Neural progenitor cell (in vitro differentiated cells): ENCODE measurements at regions not wholly inside any gene's neighbourhood (a gene's known extent, or its start where the extent isn't known, plus 50 kb on each side); places are given as distances from the start of the nearest gene placed in this dataset.

ENCODE experiments used
- DNase-seq: peaks from one replicate; pipeline ENCODE4 v3.0.0-alpha.2; 2016; ENCODE audit warnings: low spot score
- H2AFZ ChIP-seq: fragments of 200-600 bp; sonication (generic); replicated peaks from 2 replicates; pipeline ENCODE4 v1.6.1; 2016; ENCODE audit warnings: antibody characterized with exemption
- H3F3A ChIP-seq: fragments of 200-600 bp; sonication (generic); 2 replicates; pipeline ENCODE4 v1.6.1; 2016; ENCODE audit warnings: antibody characterized with exemption, low read depth
- H3K27ac ChIP-seq: fragments of 200-600 bp; sonication (generic); 2 replicates; pipeline ENCODE4 v1.5.1; 2016; ENCODE audit warnings: mild to moderate bottlenecking
- H3K27me3 ChIP-seq: fragments of 200-600 bp; sonication (generic); 2 replicates; pipeline ENCODE4 v1.6.1; 2016; ENCODE audit warnings: mild to moderate bottlenecking, moderate library complexity
- H3K36me3 ChIP-seq: fragments of 200-600 bp; sonication (generic); 2 replicates; pipeline ENCODE4 v1.5.1; 2016
- H3K4me1 ChIP-seq: fragments of 200-600 bp; sonication (generic); 2 replicates; pipeline ENCODE4 v1.6.1; 2016; ENCODE audit warnings: mixed run types
- H3K4me2 ChIP-seq: fragments of 200-600 bp; sonication (generic); 2 replicates; pipeline ENCODE4 v1.6.1; 2016
- H3K4me3 ChIP-seq: fragments of 200-600 bp; sonication (generic); 2 replicates; pipeline ENCODE4 v1.5.1; 2016
- H3K79me2 ChIP-seq: fragments of 200-600 bp; sonication (generic); 2 replicates; pipeline ENCODE4 v1.6.1; 2016; ENCODE audit warnings: low read depth
- H3K9ac ChIP-seq: fragments of 200-600 bp; sonication (generic); 2 replicates; pipeline ENCODE4 v1.6.1; 2016
- H3K9me3 ChIP-seq: fragments of 200-600 bp; sonication (generic); 2 replicates; pipeline ENCODE4 v1.5.1; 2016; ENCODE audit warnings: low read depth
- H4K20me1 ChIP-seq: fragments of 200-600 bp; sonication (generic); 2 replicates; pipeline ENCODE4 v1.6.1; 2016; ENCODE audit warnings: low read depth
- H3K27ac Mint-ChIP-seq: 3 replicates; pipeline ENCODE4 v1.8.0; 2021; ENCODE audit warnings: mixed read lengths
- H3K27me3 Mint-ChIP-seq: 2 replicates; pipeline ENCODE4 v1.8.0; 2022; ENCODE audit warnings: low read depth, mild to moderate bottlenecking, inconsistent platforms, moderate library complexity, mixed read lengths; ENCODE audit not compliant: insufficient read depth
- H3K36me3 Mint-ChIP-seq: 3 replicates; pipeline ENCODE4 v1.8.0; 2021; ENCODE audit warnings: mixed read lengths
- H3K4me1 Mint-ChIP-seq: 3 replicates; pipeline ENCODE4 v1.8.0; 2021; ENCODE audit warnings: mixed read lengths
- H3K4me3 Mint-ChIP-seq: 3 replicates; pipeline ENCODE4 v1.8.0; 2021; ENCODE audit warnings: mild to moderate bottlenecking, moderate library complexity, mixed read lengths
- H3K9me3 Mint-ChIP-seq: 3 replicates; pipeline ENCODE4 v1.8.0; 2020; ENCODE audit warnings: mixed read lengths
- EZH2 ChIP-seq: fragments of 200-600 bp; sonication (generic); IDR thresholded peaks from 2 replicates; pipeline ENCODE4 v1.6.1; 2017; ENCODE audit warnings: antibody characterized with exemption, mild to moderate bottlenecking, moderate library complexity
- EZH2phosphoT487 ChIP-seq: fragments of 200-600 bp; sonication (generic); IDR thresholded peaks from 2 replicates; pipeline ENCODE4 v1.6.1; 2017; ENCODE audit warnings: antibody characterized with exemption
- TF ChIP-seq, protein P1 (sequence below): fragments of 200-600 bp; sonication (generic); IDR thresholded peaks from 2 replicates; pipeline ENCODE4 v1.5.1; 2017; ENCODE audit warnings: antibody characterized with exemption, mild to moderate bottlenecking

DNA sequence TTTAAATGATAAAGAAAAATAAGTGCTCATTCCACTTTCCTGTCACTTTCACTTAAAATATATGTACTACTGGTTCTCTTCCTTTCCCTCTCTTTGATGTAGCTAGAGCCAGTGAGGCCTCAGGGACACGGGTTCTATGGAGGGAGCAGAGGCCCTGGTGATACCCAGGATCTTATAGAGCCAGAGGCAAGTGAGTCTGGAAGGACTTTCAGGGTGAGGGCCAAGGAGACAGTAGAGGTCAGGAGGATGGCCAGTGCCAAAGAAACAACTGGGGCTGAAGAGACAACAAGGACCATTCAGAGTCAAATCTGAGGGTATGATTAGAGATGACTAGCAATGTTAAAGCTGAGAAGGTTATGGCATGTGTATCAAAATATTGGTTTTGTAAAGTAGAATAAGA, 124.1 kb upstream of the GOLGA6L6 start:
- peaks cover 84% of the 10 kb centered on the region for H3K9me3 ChIP-seq
- no peaks in the 10 kb centered on the region for H3K27me3 Mint-ChIP-seq
- H3K4me2 ChIP-seq, result no peak overlapping the region

DNA sequence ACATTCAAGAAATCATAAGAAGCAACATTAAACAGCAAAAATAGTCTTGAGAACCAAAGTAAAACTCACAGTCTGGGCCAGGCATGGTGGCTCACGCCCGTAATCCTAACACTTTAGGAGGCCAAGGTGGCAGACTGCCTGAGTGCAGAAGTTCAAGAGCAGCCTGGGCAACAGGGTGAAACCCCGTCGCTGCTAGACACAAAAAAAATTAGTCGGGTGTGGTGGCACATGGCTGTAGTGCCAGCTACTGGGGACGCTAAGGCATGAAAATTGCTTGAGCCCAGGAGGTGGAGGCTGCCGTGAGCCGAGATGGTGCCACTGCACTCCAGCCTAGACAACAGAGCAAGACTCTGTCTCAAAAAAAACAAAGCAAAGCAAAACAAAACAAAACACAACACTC, 117.7 kb upstream of the GOLGA6L6 start:
- Histone ChIP-seq H3K27me3 (no peaks in the 10 kb centered on the region), H3K27ac (no peak overlapping the region), H3K4me1 (no peaks in the 10 kb centered on the region), H3K9ac (no peak overlapping the region), H3K4me2 (no peak overlapping the region), H3F3A (no peaks in the 10 kb centered on the region), H4K20me1 (no peaks in the 10 kb centered on the region), H3K4me3 (no peak overlapping the region), H3K79me2 (no peaks in the 10 kb centered on the region), H3K9me3 (peaks cover 87% of the 10 kb centered on the region), H3K36me3 (peaks cover 6% of the 10 kb centered on the region), H2AFZ (no peak overlapping the region)
- H3K27me3 Mint-ChIP-seq, result no peaks in the 10 kb centered on the region
- no peak for TF ChIP-seq EZH2
- no peak for TF ChIP-seq EZH2phosphoT487
- TF ChIP-seq, protein P1, sequence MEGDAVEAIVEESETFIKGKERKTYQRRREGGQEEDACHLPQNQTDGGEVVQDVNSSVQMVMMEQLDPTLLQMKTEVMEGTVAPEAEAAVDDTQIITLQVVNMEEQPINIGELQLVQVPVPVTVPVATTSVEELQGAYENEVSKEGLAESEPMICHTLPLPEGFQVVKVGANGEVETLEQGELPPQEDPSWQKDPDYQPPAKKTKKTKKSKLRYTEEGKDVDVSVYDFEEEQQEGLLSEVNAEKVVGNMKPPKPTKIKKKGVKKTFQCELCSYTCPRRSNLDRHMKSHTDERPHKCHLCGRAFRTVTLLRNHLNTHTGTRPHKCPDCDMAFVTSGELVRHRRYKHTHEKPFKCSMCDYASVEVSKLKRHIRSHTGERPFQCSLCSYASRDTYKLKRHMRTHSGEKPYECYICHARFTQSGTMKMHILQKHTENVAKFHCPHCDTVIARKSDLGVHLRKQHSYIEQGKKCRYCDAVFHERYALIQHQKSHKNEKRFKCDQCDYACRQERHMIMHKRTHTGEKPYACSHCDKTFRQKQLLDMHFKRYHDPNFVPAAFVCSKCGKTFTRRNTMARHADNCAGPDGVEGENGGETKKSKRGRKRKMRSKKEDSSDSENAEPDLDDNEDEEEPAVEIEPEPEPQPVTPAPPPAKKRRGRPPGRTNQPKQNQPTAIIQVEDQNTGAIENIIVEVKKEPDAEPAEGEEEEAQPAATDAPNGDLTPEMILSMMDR, result no peak
- no peak for DNase-seq
- no peaks in the 10 kb centered on the region for H3K4me1 Mint-ChIP-seq
- no peaks in the 10 kb centered on the region for H3K36me3 Mint-ChIP-seq
- H3K27ac Mint-ChIP-seq, result no peak overlapping the region
- no peak overlapping the region for H3K4me3 Mint-ChIP-seq
- no peaks in the 10 kb centered on the region for H3K9me3 Mint-ChIP-seq

More for the DNA sequence above, 124.1 kb upstream of the GOLGA6L6 start:
- no peak overlapping the region for H3K4me3 Mint-ChIP-seq
- Histone ChIP-seq H3K27ac (no peak overlapping the region), H2AFZ (no peak overlapping the region), H3K36me3 (peaks cover 9% of the 10 kb centered on the region), H3K9ac (no peak overlapping the region), H4K20me1 (no peaks in the 10 kb centered on the region), H3K27me3 (no peaks in the 10 kb centered on the region), H3K4me3 (no peak overlapping the region), H3K4me1 (no peaks in the 10 kb centered on the region), H3F3A (no peaks in the 10 kb centered on the region), H3K79me2 (no peaks in the 10 kb centered on the region)
- no peaks in the 10 kb centered on the region for H3K4me1 Mint-ChIP-seq
- TF ChIP-seq EZH2 (no peak), EZH2phosphoT487 (no peak)
- TF ChIP-seq, protein P1, result no peak
- DNase-seq, result no peak
- no peaks in the 10 kb centered on the region for H3K36me3 Mint-ChIP-seq
- no peak overlapping the region for H3K27ac Mint-ChIP-seq
- H3K9me3 Mint-ChIP-seq, result peaks cover 2% of the 10 kb centered on the region

- H3K27me3 Mint-ChIP-seq, result no peaks in the 10 kb centered on the region
- peaks cover 87% of the 10 kb centered on the region for H3K9me3 ChIP-seq
- H3K27ac Mint-ChIP-seq, result no peak overlapping the region
- H3F3A ChIP-seq, result no peaks in the 10 kb centered on the region
- H3K27ac ChIP-seq, result no peak overlapping the region
- H3K9me3 Mint-ChIP-seq, result no peaks in the 10 kb centered on the region
- no peaks in the 10 kb centered on the region for H3K4me1 ChIP-seq
- H4K20me1 ChIP-seq, result no peaks in the 10 kb centered on the region
- no peaks in the 10 kb centered on the region for H3K79me2 ChIP-seq
- H3K4me3 ChIP-seq, result no peak overlapping the region
- no peak for DNase-seq
- TF ChIP-seq EZH2phosphoT487 (no peak), EZH2 (no peak)
- TF ChIP-seq, protein P1, result no peak
- H2AFZ ChIP-seq, result no peak overlapping the region
- no peaks in the 10 kb centered on the region for H3K4me1 Mint-ChIP-seq
- no peaks in the 10 kb centered on the region for H3K27me3 ChIP-seq
- H3K36me3 Mint-ChIP-seq, result no peaks in the 10 kb centered on the region
- no peak overlapping the region for H3K4me3 Mint-ChIP-seq
- peaks cover 6% of the 10 kb centered on the region for H3K36me3 ChIP-seq
- no peak overlapping the region for H3K4me2 ChIP-seq
- no peak overlapping the region for H3K9ac ChIP-seq
Measured at GRCh38 chr15:20658024-20658423, 116.4 kb upstream of the GOLGA6L6 start.
